H9 (cell line): ENCODE measurements at regions not wholly inside any gene's neighbourhood (a gene's known extent, or its start where the extent isn't known, plus 50 kb on each side); places are given as distances from the start of the nearest gene placed in this dataset.

Experiments
- DNase-seq: peaks from one replicate; pipeline ENCODE4 v3.0.0-alpha.2; 2017
- H2AFZ ChIP-seq: one replicate; pipeline ENCODE4 v1.6.1; 2013; ENCODE audit warnings: mild to moderate bottlenecking, low read length, control low read depth, moderate library complexity
- H2AK5ac ChIP-seq: 2 replicates; pipeline ENCODE4 v1.6.1; 2013; ENCODE audit warnings: low read length, control low read depth, mixed read lengths; ENCODE audit not compliant: insufficient read length
- H2BK120ac ChIP-seq: one replicate; pipeline ENCODE4 v1.6.1; 2013; ENCODE audit warnings: low read depth, mild to moderate bottlenecking, low read length, control low read depth, inconsistent platforms; ENCODE audit not compliant: poor library complexity, severe bottlenecking
- H2BK12ac ChIP-seq: 2 replicates; pipeline ENCODE4 v1.6.1; 2013; ENCODE audit warnings: low read length, control low read depth, mixed read lengths, low read depth; ENCODE audit not compliant: insufficient read length
- H2BK15ac ChIP-seq: 2 replicates; pipeline ENCODE4 v1.6.1; 2013; ENCODE audit warnings: low read depth, low read length, control low read depth
- H2BK20ac ChIP-seq: one replicate; pipeline ENCODE4 v1.6.1; 2013; ENCODE audit warnings: low read depth, mild to moderate bottlenecking, low read length, control low read depth, inconsistent platforms; ENCODE audit not compliant: poor library complexity, severe bottlenecking
- H2BK5ac ChIP-seq: 2 replicates; pipeline ENCODE4 v1.6.1; 2013; ENCODE audit warnings: low read length, control low read depth, mixed read lengths; ENCODE audit not compliant: insufficient read length
- H3K14ac ChIP-seq: 2 replicates; pipeline ENCODE4 v1.6.1; 2013; ENCODE audit warnings: low read length, control low read depth; ENCODE audit not compliant: insufficient read depth
- H3K18ac ChIP-seq: 2 replicates; pipeline ENCODE4 v1.6.1; 2013; ENCODE audit warnings: low read depth, mild to moderate bottlenecking, mixed read lengths, low read length, control low read depth; ENCODE audit not compliant: insufficient read length
- H3K23ac ChIP-seq: 2 replicates; pipeline ENCODE4 v1.6.1; 2013; ENCODE audit warnings: low read length, control low read depth, mixed read lengths, low read depth; ENCODE audit not compliant: insufficient read length
- H3K23me2 ChIP-seq: 2 replicates; pipeline ENCODE4 v1.6.1; 2013; ENCODE audit warnings: low read depth, mild to moderate bottlenecking, mixed read lengths, low read length, control low read depth; ENCODE audit not compliant: insufficient read length, poor library complexity, severe bottlenecking
- H3K27ac ChIP-seq: 2 replicates; pipeline ENCODE4 v1.5.1; 2013; ENCODE audit warnings: low read length, control low read depth, mixed read lengths, low read depth; ENCODE audit not compliant: insufficient read length
- H3K27me3 ChIP-seq: 2 replicates; pipeline ENCODE4 v1.6.1; 2013; ENCODE audit warnings: low read length, control low read depth, inconsistent platforms; ENCODE audit not compliant: insufficient read depth
- H3K4ac ChIP-seq: 2 replicates; pipeline ENCODE4 v1.6.1; 2013; ENCODE audit warnings: low read depth, mild to moderate bottlenecking, control low read depth, inconsistent platforms, low read length, moderate library complexity
- H3K4me1 ChIP-seq: 2 replicates; pipeline ENCODE4 v1.6.1; 2013; ENCODE audit warnings: low read length, control low read depth, inconsistent platforms; ENCODE audit not compliant: insufficient read depth
- H3K4me2 ChIP-seq: 2 replicates; pipeline ENCODE4 v1.6.1; 2013; ENCODE audit warnings: low read length, control low read depth, mixed read lengths; ENCODE audit not compliant: insufficient read length, insufficient read depth
- H3K56ac ChIP-seq: 2 replicates; pipeline ENCODE4 v1.6.1; 2013; ENCODE audit warnings: low read depth, mild to moderate bottlenecking, mixed read lengths, low read length, control low read depth; ENCODE audit not compliant: insufficient read length
- H3K79me1 ChIP-seq: 2 replicates; pipeline ENCODE4 v1.6.1; 2013; ENCODE audit warnings: low read depth, mild to moderate bottlenecking, moderate library complexity, low read length, control low read depth, inconsistent platforms; ENCODE audit not compliant: insufficient read depth, poor library complexity, severe bottlenecking
- H3K79me2 ChIP-seq: 2 replicates; pipeline ENCODE4 v1.6.1; 2013; ENCODE audit warnings: low read length, control low read depth, inconsistent platforms; ENCODE audit not compliant: insufficient read depth
- H3K9ac ChIP-seq: 2 replicates; pipeline ENCODE4 v1.6.1; 2013; ENCODE audit warnings: low read length, control low read depth, mixed read lengths; ENCODE audit not compliant: insufficient read length; ENCODE audit errors: extremely low read depth
- H3K9me3 ChIP-seq: one replicate; pipeline ENCODE4 v1.6.1; 2013; ENCODE audit warnings: low read depth, low read length, inconsistent platforms; ENCODE audit not compliant: control insufficient read depth
- H3T11ph ChIP-seq: one replicate; pipeline ENCODE4 v1.6.1; 2013; ENCODE audit warnings: mild to moderate bottlenecking, low read length, control low read depth, inconsistent platforms
- H4K20me1 ChIP-seq: one replicate; pipeline ENCODE4 v1.6.1; 2013; ENCODE audit not compliant: control insufficient read depth, insufficient read length, insufficient read depth
- H4K5ac ChIP-seq: 2 replicates; pipeline ENCODE4 v1.6.1; 2013; ENCODE audit warnings: low read depth, mild to moderate bottlenecking, mixed read lengths, low read length, control low read depth; ENCODE audit not compliant: insufficient read length
- H4K8ac ChIP-seq: replicated peaks from 2 replicates; pipeline ENCODE4 v1.6.1; 2013; ENCODE audit warnings: low read length, control low read depth, mixed read lengths, low read depth; ENCODE audit not compliant: insufficient read length
- H4K91ac ChIP-seq: 2 replicates; pipeline ENCODE4 v1.6.1; 2013; ENCODE audit warnings: low read depth, mild to moderate bottlenecking, moderate library complexity, mixed read lengths, low read length, control low read depth; ENCODE audit not compliant: insufficient read length
- H3K27ac Mint-ChIP-seq, 3 experiments: 2 replicates in 2 of 3; 3 replicates in 1 of 3; pipeline ENCODE4 v1.8.0; 2020 to 2021; ENCODE audit warnings: mixed read lengths in 3 of 3, mild to moderate bottlenecking in 1 of 3, moderate library complexity in 1 of 3
- H3K27me3 Mint-ChIP-seq: 2 replicates; pipeline ENCODE4 v1.8.0; 2021; ENCODE audit warnings: low read depth, mild to moderate bottlenecking, moderate library complexity, mixed read lengths
- H3K36me3 Mint-ChIP-seq, 3 experiments: 2 replicates in 2 of 3; 3 replicates in 1 of 3; pipeline ENCODE4 v1.8.0; 2020 to 2021; ENCODE audit warnings: low read depth in 3 of 3, mixed read lengths in 3 of 3; ENCODE audit not compliant: insufficient read depth in 1 of 3
- H3K4me1 Mint-ChIP-seq, 2 experiments: 2 replicates each; pipeline ENCODE4 v1.8.0; 2020; ENCODE audit warnings: mixed read lengths in 2 of 2
- H3K4me3 Mint-ChIP-seq, 2 experiments: 2 replicates in 1 of 2; 3 replicates in 1 of 2; pipeline ENCODE4 v1.8.0; 2020 to 2021; ENCODE audit warnings: mild to moderate bottlenecking in 2 of 2, mixed read lengths in 2 of 2, moderate library complexity in 1 of 2
- H3K9me3 Mint-ChIP-seq, 2 experiments: 2 replicates in 1 of 2; 3 replicates in 1 of 2; pipeline ENCODE4 v1.8.0; 2020; ENCODE audit warnings: mild to moderate bottlenecking in 2 of 2, mixed read lengths in 2 of 2, moderate library complexity in 1 of 2
- CTCF ChIP-seq: fragments of 200-600 bp; sonication (generic); conservative IDR thresholded peaks from 3 replicates; pipeline ENCODE4 v1.8.0; 2021; ENCODE audit warnings: antibody characterized with exemption, mild to moderate bottlenecking
- WGBS: extraction: QIAGEN DNeasy Blood & Tissue Kit; methylation state at CpG from one replicate; pipeline ENCODE4 v1.1.7; 2013; ENCODE audit warnings: missing lambda C conversion rate, low lambda C conversion rate, mixed read lengths; ENCODE audit not compliant: insufficient read length; ENCODE audit errors: extremely low coverage; 5-methylcytosine and 5-hydroxymethylcytosine counted together

GRCh38 chr20:39533858-39534257 lies 571.7 kb downstream of the DHX35 start:
- Mint-ChIP-seq H3K4me1 (peaks cover 27 to 37% of the 10 kb centered on the region in 2 experiments), H3K36me3 (peaks cover 0 to 3% (median 2%) of the 10 kb centered on the region in 3 experiments; a peak in 3 of 7 replicates), H3K27me3 (no peaks in the 10 kb centered on the region), H3K4me3 (no peak overlapping the region), H3K27ac (no peak overlapping the region), H3K9me3 (peaks cover 0 to 3% of the 10 kb centered on the region in 2 experiments; a peak in 2 of 5 replicates)
- Histone ChIP-seq H3K14ac (no peak overlapping the region), H2BK12ac (no peak overlapping the region), H4K91ac (no peak overlapping the region), H4K5ac (no peak overlapping the region), H3K79me1 (no peaks in the 10 kb centered on the region), H3K4me1 (peaks cover 5% of the 10 kb centered on the region; the same call in 1 of the 2 replicates), H3T11ph (no peak overlapping the region), H4K20me1 (no peaks in the 10 kb centered on the region), H3K18ac (no peak overlapping the region), H3K56ac (no peak overlapping the region), H3K27me3 (no peaks in the 10 kb centered on the region), H3K23me2 (no peaks in the 10 kb centered on the region), H3K9me3 (no peaks in the 10 kb centered on the region), H3K27ac (no peak overlapping the region), H2BK5ac (no peak overlapping the region), H3K79me2 (no peaks in the 10 kb centered on the region), H3K23ac (no peak overlapping the region), H3K4me2 (no peak overlapping the region), H3K4ac (no peak overlapping the region), H2AFZ (no peak overlapping the region), H2BK120ac (no peak overlapping the region), H2AK5ac (no peak overlapping the region), H2BK15ac (no peak overlapping the region), H3K9ac (no peak overlapping the region), H2BK20ac (no peak overlapping the region), H4K8ac (no peak overlapping the region)
- no peak for TF ChIP-seq CTCF
- no peak for DNase-seq
- no CpG with 5 or more reads among the region's 3 CpGs for WGBS
